ENCODE measurements at regions not wholly inside any gene's neighbourhood (a gene's known extent, or its start where the extent isn't known, plus 50 kb on each side); places are given as distances from the start of the nearest gene placed in this dataset.
"Not testable (repeated sequence)": the region's sequence is repeated elsewhere in the genome, so short reads cannot be mapped to it uniquely, and the experiment has no call there.

DNA sequence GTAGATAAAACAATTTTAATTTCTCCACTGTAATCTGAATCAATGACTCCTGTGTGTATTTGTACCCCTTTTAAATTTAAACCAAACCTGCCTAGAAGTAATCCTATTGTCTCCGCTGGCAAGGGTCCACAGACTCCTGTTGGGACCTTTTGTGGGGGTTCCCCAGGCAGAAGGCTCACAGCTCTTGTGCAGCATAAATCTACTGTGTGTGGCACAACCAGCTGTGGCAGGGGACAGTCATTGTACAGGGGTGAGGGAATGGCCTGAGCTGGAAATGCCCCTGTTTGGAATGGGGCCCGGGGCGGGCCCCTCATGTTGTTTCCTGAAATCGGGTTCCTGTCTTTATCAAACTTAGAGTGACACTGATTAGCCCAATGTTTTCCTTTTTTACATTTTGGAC is 318.2 kb upstream of the FAM98A start:
- no peak overlapping the region for H3K27ac ChIP-seq
- TF ChIP-seq, protein P1, sequence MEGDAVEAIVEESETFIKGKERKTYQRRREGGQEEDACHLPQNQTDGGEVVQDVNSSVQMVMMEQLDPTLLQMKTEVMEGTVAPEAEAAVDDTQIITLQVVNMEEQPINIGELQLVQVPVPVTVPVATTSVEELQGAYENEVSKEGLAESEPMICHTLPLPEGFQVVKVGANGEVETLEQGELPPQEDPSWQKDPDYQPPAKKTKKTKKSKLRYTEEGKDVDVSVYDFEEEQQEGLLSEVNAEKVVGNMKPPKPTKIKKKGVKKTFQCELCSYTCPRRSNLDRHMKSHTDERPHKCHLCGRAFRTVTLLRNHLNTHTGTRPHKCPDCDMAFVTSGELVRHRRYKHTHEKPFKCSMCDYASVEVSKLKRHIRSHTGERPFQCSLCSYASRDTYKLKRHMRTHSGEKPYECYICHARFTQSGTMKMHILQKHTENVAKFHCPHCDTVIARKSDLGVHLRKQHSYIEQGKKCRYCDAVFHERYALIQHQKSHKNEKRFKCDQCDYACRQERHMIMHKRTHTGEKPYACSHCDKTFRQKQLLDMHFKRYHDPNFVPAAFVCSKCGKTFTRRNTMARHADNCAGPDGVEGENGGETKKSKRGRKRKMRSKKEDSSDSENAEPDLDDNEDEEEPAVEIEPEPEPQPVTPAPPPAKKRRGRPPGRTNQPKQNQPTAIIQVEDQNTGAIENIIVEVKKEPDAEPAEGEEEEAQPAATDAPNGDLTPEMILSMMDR (conservative IDR thresholded peaks at IDR 0.05): no peak

GRCh38 chr2:33913071-33913616 is 314.0 kb upstream of the FAM98A start:
- TF ChIP-seq, protein P1 (conservative IDR thresholded peaks at IDR 0.05): no peak

DNA sequence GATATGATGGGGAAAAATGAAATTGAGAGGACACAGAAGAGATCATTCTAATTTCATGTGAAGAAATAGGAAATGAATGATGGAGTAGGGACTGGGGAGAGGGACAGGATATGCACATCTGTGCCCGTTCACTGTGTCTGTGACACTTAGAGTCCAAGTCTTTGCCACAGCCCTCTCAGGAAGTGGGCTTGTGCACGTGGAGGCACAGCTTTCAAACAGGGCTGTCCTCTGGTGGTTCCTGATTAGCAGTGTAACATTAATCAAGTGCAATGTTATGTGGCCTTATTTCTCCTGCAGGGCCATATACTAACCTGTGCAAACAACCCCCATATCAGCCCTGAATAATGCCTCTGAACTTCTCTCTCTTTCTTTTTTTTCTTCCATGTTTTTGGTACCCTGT is 312.2 kb upstream of the FAM98A start:
- TF ChIP-seq, protein P1 (conservative IDR thresholded peaks at IDR 0.05): no peak

More at GRCh38 chr2:33913071-33913616, 314.0 kb upstream of the FAM98A start:
- no peak overlapping the region for H3K27ac ChIP-seq

GRCh38 chr2:33909945-33910695 is 311.0 kb upstream of the FAM98A start:
- TF ChIP-seq, protein P1 (conservative IDR thresholded peaks at IDR 0.05): no peak

More for the DNA sequence above, 312.2 kb upstream of the FAM98A start:
- H3K27ac ChIP-seq: no peak overlapping the region

GRCh38 chr2:33907866-33908265 is 308.8 kb upstream of the FAM98A start:
- H3K27ac ChIP-seq: no peak overlapping the region
- TF ChIP-seq, protein P1 (conservative IDR thresholded peaks at IDR 0.05): no peak

More at GRCh38 chr2:33909945-33910695, 311.0 kb upstream of the FAM98A start:
- H3K27ac ChIP-seq: no peak overlapping the region

DNA sequence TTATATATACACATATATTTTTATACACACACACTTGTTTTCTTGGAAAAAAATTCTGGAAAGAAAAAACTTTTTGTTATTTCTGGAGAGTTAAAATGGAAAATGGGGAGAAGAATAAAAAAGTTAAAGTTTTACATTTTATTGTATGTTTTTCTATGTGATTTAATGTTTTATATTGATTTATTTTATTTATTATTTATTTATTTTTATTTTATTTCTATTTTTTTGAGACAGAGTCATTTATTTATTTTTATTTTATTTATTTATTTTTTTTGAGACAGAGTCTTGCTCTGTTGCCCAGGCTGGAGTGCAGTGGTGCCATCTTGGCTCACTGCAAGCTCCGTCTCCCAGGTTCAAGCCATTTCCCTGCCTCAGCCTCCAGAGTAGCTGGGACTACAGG is 307.0 kb upstream of the FAM98A start:
- H3K27ac ChIP-seq: not testable (repeated sequence)

- TF ChIP-seq, protein P1 (conservative IDR thresholded peaks at IDR 0.05): no peak
- H3K27ac ChIP-seq: no peak overlapping the region
Observed at GRCh38 chr2:33904801-33905200, 305.7 kb upstream of the FAM98A start.

DNA sequence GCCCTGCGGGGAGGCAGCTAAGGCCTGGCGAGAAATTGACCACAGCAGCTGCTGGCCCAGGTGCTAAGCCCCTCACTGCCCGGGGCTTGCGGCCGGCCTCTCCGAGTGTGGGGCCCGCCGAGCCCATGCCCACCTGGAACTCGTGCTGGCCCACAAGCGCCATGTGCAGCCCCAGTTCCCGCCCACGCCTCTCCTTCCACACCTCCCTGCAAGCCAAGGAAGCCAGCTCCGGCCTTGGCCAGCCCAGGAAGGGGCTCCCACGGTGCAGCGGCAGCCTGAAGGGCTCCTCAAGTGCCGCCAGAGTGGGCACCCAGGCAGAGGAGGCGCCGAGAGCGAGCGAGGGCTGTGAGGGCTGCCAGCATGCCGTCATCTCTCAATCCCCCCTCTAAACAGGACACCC is 304.6 kb upstream of the FAM98A start:
- TF ChIP-seq, protein P1 (conservative IDR thresholded peaks at IDR 0.05): no peak
- H3K27ac ChIP-seq: no peak overlapping the region

Data from VCaP (cell line).